Neuronal stem cell (in vitro differentiated cells): ENCODE measurements at regions not wholly inside any gene's neighbourhood (a gene's known extent, or its start where the extent isn't known, plus 50 kb on each side); places are given as distances from the start of the nearest gene placed in this dataset.

ENCODE experiments used
- DNase-seq: peaks from one replicate; pipeline ENCODE4 v3.0.0-alpha.2; 2013; ENCODE audit warnings: low spot score
- H2AFZ ChIP-seq: one replicate; pipeline ENCODE4 v1.6.1; 2013; ENCODE audit warnings: mild to moderate bottlenecking, low read length, inconsistent platforms
- H2AK5ac ChIP-seq: 2 replicates; pipeline ENCODE4 v1.6.1; 2013; ENCODE audit warnings: low read depth, mild to moderate bottlenecking, inconsistent platforms, low read length, moderate library complexity, mixed read lengths
- H2BK120ac ChIP-seq: 2 replicates; pipeline ENCODE4 v1.6.1; 2013; ENCODE audit warnings: low read depth, mild to moderate bottlenecking, inconsistent platforms, low read length, moderate library complexity, mixed read lengths
- H2BK12ac ChIP-seq: one replicate; pipeline ENCODE4 v1.6.1; 2013; ENCODE audit warnings: low read length, inconsistent platforms
- H2BK15ac ChIP-seq: 2 replicates; pipeline ENCODE4 v1.6.1; 2013; ENCODE audit warnings: mild to moderate bottlenecking, low read length, inconsistent platforms, mixed read lengths
- H2BK5ac ChIP-seq: one replicate; pipeline ENCODE4 v1.6.1; 2013; ENCODE audit warnings: inconsistent platforms, mild to moderate bottlenecking, low read length, moderate library complexity
- H3K14ac ChIP-seq: one replicate; pipeline ENCODE4 v1.6.1; 2013; ENCODE audit warnings: low read length, inconsistent platforms
- H3K18ac ChIP-seq: 2 replicates; pipeline ENCODE4 v1.6.1; 2013; ENCODE audit warnings: low read length, inconsistent platforms
- H3K23ac ChIP-seq: 2 replicates; pipeline ENCODE4 v1.6.1; 2013; ENCODE audit warnings: low read depth, mild to moderate bottlenecking, mixed read lengths, low read length, inconsistent platforms; ENCODE audit not compliant: poor library complexity
- H3K27ac ChIP-seq: replicated peaks from 3 replicates; pipeline ENCODE4 v1.5.1; 2013; ENCODE audit warnings: low read length, inconsistent platforms
- H3K27me3 ChIP-seq, 3 experiments: 2 replicates each; pipeline ENCODE4 v1.6.1; 2013; ENCODE audit warnings: low read length in 3 of 3, mild to moderate bottlenecking in 2 of 3, inconsistent platforms in 1 of 3, low read depth in 1 of 3, mixed read lengths in 1 of 3, moderate library complexity in 1 of 3; ENCODE audit not compliant: control insufficient read depth in 3 of 3, insufficient read depth in 3 of 3
- H3K36me3 ChIP-seq, 2 donors: replicated peaks in 1 of 2; 2 replicates each; pipeline ENCODE4 v1.6.1; 2013; ENCODE audit warnings: low read length in 2 of 2; ENCODE audit not compliant: control insufficient read depth in 2 of 2, insufficient read depth in 2 of 2
- H3K4ac ChIP-seq: 2 replicates; pipeline ENCODE4 v1.6.1; 2013; ENCODE audit warnings: inconsistent platforms, mild to moderate bottlenecking, low read length, moderate library complexity
- H3K4me1 ChIP-seq, 2 donors: 1 replicate in 1 of 2; 2 replicates in 1 of 2; pipeline ENCODE4 v1.6.1; 2013; ENCODE audit warnings: low read length in 2 of 2, low read depth in 1 of 2; ENCODE audit not compliant: control insufficient read depth in 2 of 2, insufficient read depth in 1 of 2
- H3K4me2 ChIP-seq: one replicate; pipeline ENCODE4 v1.6.1; 2013; ENCODE audit warnings: mild to moderate bottlenecking, low read length, inconsistent platforms; ENCODE audit not compliant: insufficient read depth, poor library complexity, severe bottlenecking
- H3K4me3 ChIP-seq, 2 donors: 2 replicates each; pipeline ENCODE4 v1.5.1; 2013; ENCODE audit warnings: low read length in 2 of 2, mild to moderate bottlenecking in 2 of 2, inconsistent platforms in 1 of 2, moderate library complexity in 1 of 2
- H3K79me1 ChIP-seq: one replicate; pipeline ENCODE4 v1.6.1; 2013; ENCODE audit warnings: low read depth, mild to moderate bottlenecking, inconsistent platforms, low read length, moderate library complexity
- H3K9ac ChIP-seq: one replicate; pipeline ENCODE4 v1.6.1; 2013; ENCODE audit warnings: mild to moderate bottlenecking, low read depth, low read length, inconsistent platforms; ENCODE audit not compliant: poor library complexity
- H3K9me3 ChIP-seq, 2 donors: replicated peaks in 1 of 2; 2 replicates each; pipeline versions ENCODE3 to v1.6.1; 2013; ENCODE audit warnings: low read length in 2 of 2, mild to moderate bottlenecking in 2 of 2, inconsistent platforms in 1 of 2, low read depth in 1 of 2, mixed read lengths in 1 of 2, moderate library complexity in 1 of 2; ENCODE audit not compliant: control insufficient read depth in 2 of 2, insufficient read depth in 1 of 2
- H4K8ac ChIP-seq: one replicate; pipeline ENCODE4 v1.6.1; 2013; ENCODE audit warnings: low read depth, mild to moderate bottlenecking, inconsistent platforms, low read length, moderate library complexity
- H4K91ac ChIP-seq: one replicate; pipeline ENCODE4 v1.6.1; 2013; ENCODE audit warnings: low read length, low read depth, mild to moderate bottlenecking, inconsistent platforms; ENCODE audit not compliant: poor library complexity
- WGBS, 2 donors: extraction: QIAGEN DNeasy Blood & Tissue Kit; methylation state at CpG; one replicate each; pipeline ENCODE4 v1.1.7; 2013; ENCODE audit warnings: missing lambda C conversion rate in 2 of 2, mixed read lengths in 1 of 2; ENCODE audit not compliant: insufficient read length in 2 of 2, insufficient replicate concordance in 1 of 2; ENCODE audit errors: extremely low coverage in 2 of 2; 5-methylcytosine and 5-hydroxymethylcytosine counted together

GRCh38 chr10:47160261-47160908 is 139.6 kb upstream of the GDF10 start:
- Histone ChIP-seq H2BK15ac (no peak overlapping the region), H4K91ac (no peak overlapping the region), H3K36me3 (no peaks in the 10 kb centered on the region), H2BK120ac (no peak overlapping the region), H4K8ac (no peak overlapping the region), H3K9ac (no peak overlapping the region), H2BK5ac (no peak overlapping the region), H2BK12ac (no peak overlapping the region), H3K23ac (no peak overlapping the region), H3K14ac (no peak overlapping the region), H3K27me3 (peaks cover 0 to 3% (median 0%) of the 10 kb centered on the region in 3 experiments), H2AFZ (no peak overlapping the region), H3K27ac (no peak overlapping the region), H2AK5ac (no peak overlapping the region), H3K18ac (no peak overlapping the region), H3K79me1 (no peaks in the 10 kb centered on the region), H3K4me3 (no peak overlapping the region), H3K4me1 (peaks cover 2 to 4% of the 10 kb centered on the region in 2 donors), H3K4ac (no peak overlapping the region), H3K4me2 (no peak overlapping the region), H3K9me3 (no peaks in the 10 kb centered on the region)
- no CpG with 5 or more reads among the region's 9 CpGs for WGBS, 2 donors
- DNase-seq, result no peak

DNA sequence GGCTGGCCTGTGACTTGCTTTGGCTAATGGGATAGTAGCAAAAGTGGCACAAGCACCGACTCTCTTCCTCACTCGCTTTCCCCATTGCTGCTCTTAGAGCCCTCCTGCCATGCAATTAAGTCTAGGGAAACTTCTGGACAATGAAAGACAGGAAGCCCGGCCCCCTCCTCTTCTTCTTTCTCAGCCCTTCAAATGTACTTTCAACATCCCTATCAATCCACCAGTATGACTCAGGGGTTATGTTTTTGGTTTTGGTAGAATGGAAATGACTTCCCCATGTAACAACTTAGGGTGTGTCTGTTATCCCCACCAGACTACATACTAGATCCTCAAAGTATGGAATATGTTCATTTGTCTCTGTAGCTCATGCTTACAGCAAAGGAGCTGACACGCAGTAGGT is 139.0 kb upstream of the GDF10 start:
- Histone ChIP-seq H3K27me3 (peaks cover 0 to 3% (median 0%) of the 10 kb centered on the region in 3 experiments), H3K4me3 (no peak overlapping the region), H3K79me1 (no peaks in the 10 kb centered on the region), H2BK12ac (no peak overlapping the region), H3K23ac (no peak overlapping the region), H3K9me3 (no peaks in the 10 kb centered on the region), H3K4me1 (peaks cover 4 to 6% of the 10 kb centered on the region in 2 donors), H2AFZ (no peak overlapping the region), H2BK15ac (no peak overlapping the region), H3K4me2 (no peak overlapping the region), H3K36me3 (no peaks in the 10 kb centered on the region), H3K18ac (no peak overlapping the region), H4K91ac (no peak overlapping the region), H3K27ac (no peak overlapping the region), H4K8ac (no peak overlapping the region), H2AK5ac (no peak overlapping the region), H2BK5ac (no peak overlapping the region), H3K9ac (no peak overlapping the region), H2BK120ac (no peak overlapping the region), H3K4ac (no peak overlapping the region), H3K14ac (no peak overlapping the region)
- no CpG with 5 or more reads among the region's 4 CpGs for WGBS, 2 donors
- DNase-seq, result no peak

GRCh38 chr10:47161465-47161864 is 138.5 kb upstream of the GDF10 start:
- H3K4me2 ChIP-seq, result no peak overlapping the region
- no CpG with 5 or more reads among the region's 4 CpGs for whole genome bisulfite sequencing, 2 donors
- no peak overlapping the region for H3K4me3 ChIP-seq
- H3K23ac ChIP-seq, result no peak overlapping the region
- no peaks in the 10 kb centered on the region for H3K79me1 ChIP-seq
- DNase-seq, result no peak
- H3K18ac ChIP-seq, result no peak overlapping the region
- peaks cover 0 to 3% (median 0%) of the 10 kb centered on the region in 3 experiments for H3K27me3 ChIP-seq
- H2AK5ac ChIP-seq, result no peak overlapping the region
- H2BK15ac ChIP-seq, result no peak overlapping the region
- peaks cover 4 to 6% of the 10 kb centered on the region in 2 donors for H3K4me1 ChIP-seq
- no peaks in the 10 kb centered on the region for H3K36me3 ChIP-seq
- H4K91ac ChIP-seq, result no peak overlapping the region
- H3K9ac ChIP-seq, result no peak overlapping the region
- no peak overlapping the region for H4K8ac ChIP-seq
- no peak overlapping the region for H2AFZ ChIP-seq
- H2BK12ac ChIP-seq, result no peak overlapping the region
- H3K27ac ChIP-seq, result no peak overlapping the region
- H3K9me3 ChIP-seq, result peaks cover 0 to under 1% of the 10 kb centered on the region in 2 donors
- no peak overlapping the region for H3K4ac ChIP-seq
- no peak overlapping the region for H3K14ac ChIP-seq
- no peak overlapping the region for H2BK120ac ChIP-seq
- H2BK5ac ChIP-seq, result no peak overlapping the region

GRCh38 chr10:47164126-47164799 is 135.7 kb upstream of the GDF10 start:
- Histone ChIP-seq H2BK120ac (no peak overlapping the region), H4K91ac (no peak overlapping the region), H3K14ac (no peak overlapping the region), H2AK5ac (peak overlapping the region; percentile 24), H3K27me3 (no peaks in the 10 kb centered on the region), H3K23ac (no peak overlapping the region), H2BK15ac (peak overlapping the region; percentile 46), H3K9ac (peak overlapping the region; percentile 17), H3K4ac (no peak overlapping the region), H3K18ac (peak overlapping the region; percentile 67), H3K4me1 (peaks cover 4 to 6% of the 10 kb centered on the region in 2 donors), H3K36me3 (no peaks in the 10 kb centered on the region), H3K27ac (no peak overlapping the region), H3K9me3 (peaks cover 0 to 4% of the 10 kb centered on the region in 2 donors), H2AFZ (no peak overlapping the region), H3K4me2 (no peak overlapping the region), H4K8ac (no peak overlapping the region), H2BK5ac (no peak overlapping the region), H3K79me1 (no peaks in the 10 kb centered on the region), H3K4me3 (no peak overlapping the region), H2BK12ac (no peak overlapping the region)
- DNase-seq, result no peak
- WGBS, 2 donors, result no CpG with 5 or more reads among the region's 9 CpGs
